OCI-LY3 (cell line): ENCODE measurements at regions not wholly inside any gene's neighbourhood (a gene's known extent, or its start where the extent isn't known, plus 50 kb on each side); places are given as distances from the start of the nearest gene placed in this dataset.

Experiments used
- CTCF ChIP-seq: fragments of 200-600, 300-600 bp; sonication (generic); IDR thresholded peaks from 2 replicates; pipeline ENCODE4 v1.5.1; 2014; ENCODE audit warnings: antibody characterized with exemption, low read length, low read depth
- EZH2phosphoT487 ChIP-seq: fragments of 200-600 bp; shearing (Covaris generic); IDR thresholded peaks from 2 replicates; pipeline ENCODE4 v1.6.1; 2018; ENCODE audit warnings: antibody characterized with exemption, mixed run types, low read depth

GRCh38 chr20:7136886-7137285 is 369.4 kb downstream of the BMP2 start:
- TF ChIP-seq CTCF (no peak), EZH2phosphoT487 (no peak)
